AG09319 (cell line): ENCODE measurements at regions not wholly inside any gene's neighbourhood (a gene's known extent, or its start where the extent isn't known, plus 50 kb on each side); places are given as distances from the start of the nearest gene placed in this dataset.

Experiments
- DNase-seq: peaks from one replicate; pipeline ENCODE4 v3.0.0-alpha.2; 2010; ENCODE audit warnings: low read depth; ENCODE audit errors: extremely low read depth
- CTCF ChIP-seq: IDR thresholded peaks from 2 replicates; pipeline ENCODE4 v1.5.1; 2011; ENCODE audit warnings: low read depth, mild to moderate bottlenecking, inconsistent platforms, low read length, moderate library complexity

- no peak for TF ChIP-seq CTCF
- DNase-seq: no peak
Measured at GRCh38 chr2:39521876-39522517, 84.9 kb upstream of the MAP4K3 start.

- DNase-seq: no peak
- TF ChIP-seq CTCF: no peak
Measured at GRCh38 chr2:39522518-39522877, 85.4 kb upstream of the MAP4K3 start.

- TF ChIP-seq CTCF: no peak
- no peak for DNase-seq
Measured at GRCh38 chr2:39523308-39524044, 86.4 kb upstream of the MAP4K3 start.

- DNase-seq: no peak
- no peak for TF ChIP-seq CTCF
Measured at GRCh38 chr2:39524061-39524460, 87.0 kb upstream of the MAP4K3 start.

- no peak for TF ChIP-seq CTCF
- no peak for DNase-seq
Measured at GRCh38 chr2:39524756-39525635, 87.9 kb upstream of the MAP4K3 start.

GRCh38 chr2:39525636-39526412, 88.7 kb upstream of the MAP4K3 start:
- no peak for DNase-seq
- TF ChIP-seq CTCF: no peak
